GM13976 (cell line): ENCODE measurements at regions not wholly inside any gene's neighbourhood (a gene's known extent, or its start where the extent isn't known, plus 50 kb on each side); places are given as distances from the start of the nearest gene placed in this dataset.
"Not testable (repeated sequence)": the region's sequence is repeated elsewhere in the genome, so short reads cannot be mapped to it uniquely, and the experiment has no call there.

Experiments
- DNase-seq: peaks from one replicate; pipeline ENCODE4 v3.0.0; 2012; ENCODE audit warnings: low spot score
- CTCF ChIP-seq: IDR thresholded peaks from 2 replicates; pipeline ENCODE4 v1.5.1; 2012; ENCODE audit warnings: borderline replicate concordance, mild to moderate bottlenecking; ENCODE audit not compliant: insufficient read depth; ENCODE audit errors: extremely low read depth, missing control alignments, control extremely low read depth
- in situ Hi-C: fragments of 300-500 bp; cut with MboI; formaldehyde crosslinking; loops from one replicate; pipeline ENCODE4 v1.12.0; 2022; ENCODE audit warnings: low sequenced_read_pairs, mixed read lengths, inconsistent platforms; ENCODE audit not compliant: unreplicated experiment

GRCh38 chr1:208343226-208343625, 99.0 kb upstream of the PLXNA2 start:
- no peak for DNase-seq
- in situ Hi-C loops, result no loop called here
- no peak for TF ChIP-seq CTCF

- DNase-seq, result no peak
- in situ Hi-C loops, result no loop called here
- no peak for TF ChIP-seq CTCF
These were observed 100.1 kb upstream of the PLXNA2 start for GRCh38 chr1:208344202-208344857.

- in situ Hi-C loops, result no loop called here
- no peak for TF ChIP-seq CTCF
- DNase-seq, result no peak
These were observed 103.0 kb upstream of the PLXNA2 start for GRCh38 chr1:208347191-208347590.

- in situ Hi-C loops, result no loop called here
- TF ChIP-seq CTCF, result no peak
- no peak for DNase-seq
These were observed 105.6 kb upstream of the PLXNA2 start for GRCh38 chr1:208349694-208350330.

- DNase-seq, result no peak
- in situ Hi-C loops, result no loop called here
- no peak for TF ChIP-seq CTCF
These were observed 106.6 kb upstream of the PLXNA2 start for GRCh38 chr1:208350815-208351214.

- in situ Hi-C loops, result no loop called here
- no peak for TF ChIP-seq CTCF
These were observed 107.7 kb upstream of the PLXNA2 start for GRCh38 chr1:208351838-208352237.

GRCh38 chr1:208353797-208354196, 109.6 kb upstream of the PLXNA2 start:
- in situ Hi-C loops, DNase-seq: not testable (repeated sequence)

More at GRCh38 chr1:208351838-208352237, 107.7 kb upstream of the PLXNA2 start:
- DNase-seq, result no peak
